B cell (primary cell): ENCODE measurements at regions not wholly inside any gene's neighbourhood (a gene's known extent, or its start where the extent isn't known, plus 50 kb on each side); places are given as distances from the start of the nearest gene placed in this dataset.

Experiments
- ATAC-seq: fragments of 200-7000 bp; cut with Tn5 transposase; one replicate; pipeline ENCODE4 v1.10.0; 2021; ENCODE audit warnings: low read depth, mild to moderate bottlenecking, moderate number of reproducible peaks, moderate library complexity
- CTCF ChIA-PET: fragments of 350-600 bp; sonication (Branson Sonifier 250); formaldehyde crosslinking; loops from one replicate; lab custom pipeline; 2021; ENCODE audit warnings: antibody characterized with exemption, inconsistent platforms; lab: Charles Lee
- POLR2A ChIA-PET: fragments of 350-600 bp; sonication (Branson Sonifier 250); formaldehyde crosslinking; loops from one replicate; lab custom pipeline; 2021; ENCODE audit warnings: antibody characterized with exemption; lab: Charles Lee
- DNase-seq: peaks from one replicate; pipeline ENCODE4 v3.0.0; 2013
- H2AFZ ChIP-seq: 2 replicates; pipeline ENCODE4 v1.6.1; 2012; ENCODE audit warnings: mild to moderate bottlenecking, low read depth, low read length; ENCODE audit not compliant: insufficient read depth, poor library complexity, severe bottlenecking
- H3K27ac ChIP-seq, 2 donors: 1 replicate in 1 of 2; 2 replicates in 1 of 2; pipeline ENCODE4 v1.5.1; 2012 to 2013; ENCODE audit warnings: low read length in 2 of 2, mild to moderate bottlenecking in 2 of 2, moderate library complexity in 1 of 2
- H3K27me3 ChIP-seq, 4 experiments: fragments of 200-600 bp in 1 of 4; sonication (generic) in 1 of 4; replicated peaks in 1 of 4; 1 replicate in 2 of 4; 2 replicates in 2 of 4; pipeline versions ENCODE4 v1.6.1 to v1.7.0; 2013 to 2016; ENCODE audit warnings: low read length in 3 of 4, mild to moderate bottlenecking in 2 of 4, mixed read lengths in 1 of 4, moderate library complexity in 1 of 4; ENCODE audit not compliant: insufficient read depth in 4 of 4, control insufficient read depth in 3 of 4; ENCODE audit errors: control extremely low read depth in 1 of 4
- H3K36me3 ChIP-seq, 2 experiments: replicated peaks in 1 of 2; 1 replicate in 1 of 2; 2 replicates in 1 of 2; pipeline versions ENCODE4 v1.6.1 to v1.7.1; 2013; ENCODE audit warnings: low read length in 1 of 2; ENCODE audit not compliant: insufficient read depth in 2 of 2, control insufficient read depth in 1 of 2; ENCODE audit errors: control extremely low read depth in 1 of 2, extremely low read depth in 1 of 2
- H3K4me1 ChIP-seq, 2 donors: fragments of 200-600 bp in 1 of 2; sonication (generic) in 1 of 2; 1 replicate in 1 of 2; 2 replicates in 1 of 2; pipeline versions ENCODE4 v1.5.1 to v1.6.1; 2013 to 2017; ENCODE audit warnings: low read length in 2 of 2; ENCODE audit not compliant: control insufficient read depth in 2 of 2, insufficient read depth in 2 of 2
- H3K4me2 ChIP-seq: replicated peaks from 2 replicates; pipeline ENCODE3; 2012; ENCODE audit warnings: mild to moderate bottlenecking, low read depth, low read length; ENCODE audit not compliant: poor library complexity, severe bottlenecking
- H3K4me3 ChIP-seq, 5 experiments: fragments of 200-600 bp in 1 of 5; sonication (generic) in 1 of 5; 1 replicate in 3 of 5; 2 replicates in 2 of 5; pipeline versions ENCODE4 v1.5.1 to v1.7.0; 2011 to 2016; ENCODE audit warnings: low read length in 4 of 5, mild to moderate bottlenecking in 4 of 5, low read depth in 2 of 5, control low read depth in 1 of 5, moderate library complexity in 1 of 5; ENCODE audit not compliant: insufficient read depth in 1 of 5; ENCODE audit errors: control extremely low read depth in 1 of 5, extremely low read depth in 1 of 5
- H3K79me2 ChIP-seq: fragments of 200-600 bp; sonication (generic); one replicate; pipeline ENCODE4 v1.6.0; 2016; ENCODE audit warnings: low read length; ENCODE audit not compliant: control insufficient read depth, insufficient read depth
- H3K9ac ChIP-seq: fragments of 200-600 bp; sonication (generic); 2 replicates; pipeline ENCODE4 v1.6.1; 2017; ENCODE audit warnings: mild to moderate bottlenecking, low read length, moderate library complexity
- H3K9me3 ChIP-seq, 3 donors: one replicate each; pipeline versions ENCODE4 v1.6.1 to v1.7.1; 2013; ENCODE audit warnings: low read length in 2 of 3; ENCODE audit not compliant: control insufficient read depth in 2 of 3, insufficient read depth in 1 of 3; ENCODE audit errors: control extremely low read depth in 1 of 3
- H4K20me1 ChIP-seq: 2 replicates; pipeline ENCODE4 v1.6.0; 2012; ENCODE audit warnings: mild to moderate bottlenecking, low read length; ENCODE audit not compliant: insufficient read depth, control insufficient read depth, poor library complexity, severe bottlenecking
- H3K27ac Mint-ChIP-seq: one replicate; pipeline ENCODE4 v1.8.0; 2021; ENCODE audit warnings: mixed read lengths
- H3K27me3 Mint-ChIP-seq: one replicate; pipeline ENCODE4 v1.8.0; 2021; ENCODE audit warnings: mixed read lengths
- H3K4me1 Mint-ChIP-seq: one replicate; pipeline ENCODE4 v1.8.0; 2021; ENCODE audit warnings: mixed read lengths
- H3K4me3 Mint-ChIP-seq: one replicate; pipeline ENCODE4 v1.8.0; 2021; ENCODE audit warnings: mixed read lengths
- H3K9me3 Mint-ChIP-seq: one replicate; pipeline ENCODE4 v1.8.0; 2022; ENCODE audit warnings: mixed read lengths; ENCODE audit not compliant: insufficient read depth
- EZH2 ChIP-seq: IDR thresholded peaks from 2 replicates; pipeline ENCODE4 v1.6.1; 2012; ENCODE audit warnings: borderline replicate concordance, low read depth, mild to moderate bottlenecking, moderate library complexity, low read length; ENCODE audit not compliant: insufficient read depth, poor library complexity, severe bottlenecking
- WGBS: methylation state at CpG from one replicate; pipeline ENCODE4 v1.1.5; 2013; ENCODE audit warnings: missing lambda C conversion rate; ENCODE audit not compliant: insufficient coverage; 5-methylcytosine and 5-hydroxymethylcytosine counted together
- intact Hi-C: fragments of 100-400 bp; cut with micrococcal nuclease; formaldehyde crosslinking; loops from one replicate; pipeline ENCODE4 v1.10.0; 2022
- TF ChIP-seq, protein P1 (sequence below): fragments of 200-600 bp; IDR thresholded peaks from one replicate; pipeline ENCODE4 v1.8.0; 2022; ENCODE audit warnings: antibody characterized with exemption, mild to moderate bottlenecking

DNA sequence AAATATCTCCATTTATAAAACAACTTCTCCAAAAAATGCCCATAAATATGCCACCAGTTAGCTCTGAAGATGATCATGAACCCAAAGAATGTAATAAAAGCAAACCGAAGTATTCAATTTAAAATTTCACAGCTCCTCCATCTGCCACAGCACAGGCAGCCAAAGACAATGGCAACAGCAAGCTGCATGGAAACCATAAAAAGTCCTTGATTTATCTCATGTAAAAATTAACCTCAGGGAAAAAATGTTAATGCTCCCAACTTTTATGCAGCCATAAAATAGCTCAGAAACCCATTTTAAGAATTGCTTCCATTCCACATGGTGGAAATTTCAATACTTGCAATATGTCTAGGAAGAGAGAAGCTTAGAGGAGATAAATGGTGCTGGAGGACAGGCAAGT, 132.3 kb upstream of the ARHGEF9 start:
- H3K9me3 ChIP-seq, result peaks cover 0 to 7% (median 0%) of the 10 kb centered on the region in 3 donors
- no peak overlapping the region for H3K4me2 ChIP-seq
- Mint-ChIP-seq H3K9me3 (peaks cover 9% of the 10 kb centered on the region), H3K27ac (no peak overlapping the region), H3K27me3 (no peaks in the 10 kb centered on the region), H3K4me3 (no peak overlapping the region), H3K4me1 (no peaks in the 10 kb centered on the region)
- no peaks in the 10 kb centered on the region for H3K27me3 ChIP-seq
- no peaks in the 10 kb centered on the region for H4K20me1 ChIP-seq
- no peak overlapping the region for H3K4me3 ChIP-seq
- POLR2A ChIA-PET, result no interaction called here
- ATAC-seq (no peak), DNase-seq (no peak)
- no peak overlapping the region for H3K9ac ChIP-seq
- no peak overlapping the region for H2AFZ ChIP-seq
- no peak for TF ChIP-seq EZH2
- TF ChIP-seq, protein P1, sequence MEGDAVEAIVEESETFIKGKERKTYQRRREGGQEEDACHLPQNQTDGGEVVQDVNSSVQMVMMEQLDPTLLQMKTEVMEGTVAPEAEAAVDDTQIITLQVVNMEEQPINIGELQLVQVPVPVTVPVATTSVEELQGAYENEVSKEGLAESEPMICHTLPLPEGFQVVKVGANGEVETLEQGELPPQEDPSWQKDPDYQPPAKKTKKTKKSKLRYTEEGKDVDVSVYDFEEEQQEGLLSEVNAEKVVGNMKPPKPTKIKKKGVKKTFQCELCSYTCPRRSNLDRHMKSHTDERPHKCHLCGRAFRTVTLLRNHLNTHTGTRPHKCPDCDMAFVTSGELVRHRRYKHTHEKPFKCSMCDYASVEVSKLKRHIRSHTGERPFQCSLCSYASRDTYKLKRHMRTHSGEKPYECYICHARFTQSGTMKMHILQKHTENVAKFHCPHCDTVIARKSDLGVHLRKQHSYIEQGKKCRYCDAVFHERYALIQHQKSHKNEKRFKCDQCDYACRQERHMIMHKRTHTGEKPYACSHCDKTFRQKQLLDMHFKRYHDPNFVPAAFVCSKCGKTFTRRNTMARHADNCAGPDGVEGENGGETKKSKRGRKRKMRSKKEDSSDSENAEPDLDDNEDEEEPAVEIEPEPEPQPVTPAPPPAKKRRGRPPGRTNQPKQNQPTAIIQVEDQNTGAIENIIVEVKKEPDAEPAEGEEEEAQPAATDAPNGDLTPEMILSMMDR, result no peak
- intact Hi-C loops, result no loop called here
- H3K4me1 ChIP-seq, result no peaks in the 10 kb centered on the region
- no peaks in the 10 kb centered on the region for H3K79me2 ChIP-seq
- no CpG with 5 or more reads among the region's 1 CpG for WGBS
- no peaks in the 10 kb centered on the region for H3K36me3 ChIP-seq
- no peak overlapping the region for H3K27ac ChIP-seq
- CTCF ChIA-PET, result no interaction called here

- Mint-ChIP-seq H3K27me3 (no peaks in the 10 kb centered on the region), H3K4me1 (no peaks in the 10 kb centered on the region), H3K4me3 (no peak overlapping the region), H3K27ac (no peak overlapping the region), H3K9me3 (peaks cover 5% of the 10 kb centered on the region)
- no peak overlapping the region for H2AFZ ChIP-seq
- no peak overlapping the region for H3K4me3 ChIP-seq
- no peak overlapping the region for H3K4me2 ChIP-seq
- H3K79me2 ChIP-seq, result no peaks in the 10 kb centered on the region
- ChIA-PET CTCF (no interaction called here), POLR2A (no interaction called here)
- intact Hi-C loops, result no loop called here
- ATAC-seq (no peak), DNase-seq (no peak)
- no peaks in the 10 kb centered on the region for H4K20me1 ChIP-seq
- H3K27me3 ChIP-seq, result no peaks in the 10 kb centered on the region
- peaks cover 0 to 7% (median 0%) of the 10 kb centered on the region in 3 donors for H3K9me3 ChIP-seq
- H3K36me3 ChIP-seq, result no peaks in the 10 kb centered on the region
- H3K4me1 ChIP-seq, result no peaks in the 10 kb centered on the region
- no peak for TF ChIP-seq EZH2
- TF ChIP-seq, protein P1, result no peak
- H3K9ac ChIP-seq, result no peak overlapping the region
- H3K27ac ChIP-seq, result no peak overlapping the region
Observed at GRCh38 chrX:63913719-63914118, 128.7 kb upstream of the ARHGEF9 start.
